Left hindlimb (tissue), 1 donor: ENCODE measurements at regions not wholly inside any gene's neighbourhood (a gene's known extent, or its start where the extent isn't known, plus 50 kb on each side); places are given as distances from the start of the nearest gene placed in this dataset.

Experiments
- DNase-seq: peaks from one replicate; pipeline ENCODE4 v3.0.0-alpha.2; 2018

GRCh38 chr17:36730095-36730808 lies 128.9 kb downstream of the MRM1 start:
- DNase-seq: no peak

GRCh38 chr17:36730857-36731490 lies 129.6 kb downstream of the MRM1 start:
- no peak for DNase-seq

DNA sequence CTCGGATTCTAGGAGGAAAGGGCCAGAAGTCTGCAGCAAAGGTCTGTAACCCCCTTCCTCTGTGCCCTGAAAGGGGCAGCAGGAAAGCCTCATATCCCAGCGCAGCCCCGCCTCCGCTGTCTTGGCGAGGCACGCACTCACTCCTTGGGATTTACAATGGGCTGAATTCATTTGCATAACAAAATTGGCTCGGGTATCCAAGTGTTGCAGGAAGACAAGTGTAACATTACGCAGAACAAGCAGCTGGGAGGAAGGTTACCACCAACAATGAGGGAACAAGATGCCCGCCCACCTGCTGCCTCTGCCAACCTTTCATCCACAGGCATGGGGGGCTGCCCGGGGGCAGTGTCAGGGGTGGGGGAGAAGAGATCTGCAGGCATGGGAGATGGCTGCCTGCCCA lies 130.4 kb downstream of the MRM1 start:
- DNase-seq: no peak

DNA sequence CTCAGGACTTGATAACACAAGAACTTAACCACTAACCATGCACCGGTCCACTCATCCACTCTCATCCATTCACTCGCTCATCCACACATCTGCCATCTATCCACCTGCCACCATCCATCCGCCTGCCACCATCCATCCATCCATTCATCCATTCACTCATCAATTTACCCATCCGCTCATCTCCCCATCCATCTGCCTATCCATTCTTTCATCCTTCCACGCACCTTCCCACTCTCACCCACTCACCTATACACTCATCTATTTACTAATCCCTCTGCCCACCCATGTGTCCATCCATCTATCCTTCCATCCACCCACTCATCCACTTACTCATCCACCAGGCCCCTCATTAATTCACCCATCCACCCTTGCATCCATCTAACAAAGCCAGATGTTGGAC lies 131.0 kb downstream of the MRM1 start:
- DNase-seq: no peak

DNA sequence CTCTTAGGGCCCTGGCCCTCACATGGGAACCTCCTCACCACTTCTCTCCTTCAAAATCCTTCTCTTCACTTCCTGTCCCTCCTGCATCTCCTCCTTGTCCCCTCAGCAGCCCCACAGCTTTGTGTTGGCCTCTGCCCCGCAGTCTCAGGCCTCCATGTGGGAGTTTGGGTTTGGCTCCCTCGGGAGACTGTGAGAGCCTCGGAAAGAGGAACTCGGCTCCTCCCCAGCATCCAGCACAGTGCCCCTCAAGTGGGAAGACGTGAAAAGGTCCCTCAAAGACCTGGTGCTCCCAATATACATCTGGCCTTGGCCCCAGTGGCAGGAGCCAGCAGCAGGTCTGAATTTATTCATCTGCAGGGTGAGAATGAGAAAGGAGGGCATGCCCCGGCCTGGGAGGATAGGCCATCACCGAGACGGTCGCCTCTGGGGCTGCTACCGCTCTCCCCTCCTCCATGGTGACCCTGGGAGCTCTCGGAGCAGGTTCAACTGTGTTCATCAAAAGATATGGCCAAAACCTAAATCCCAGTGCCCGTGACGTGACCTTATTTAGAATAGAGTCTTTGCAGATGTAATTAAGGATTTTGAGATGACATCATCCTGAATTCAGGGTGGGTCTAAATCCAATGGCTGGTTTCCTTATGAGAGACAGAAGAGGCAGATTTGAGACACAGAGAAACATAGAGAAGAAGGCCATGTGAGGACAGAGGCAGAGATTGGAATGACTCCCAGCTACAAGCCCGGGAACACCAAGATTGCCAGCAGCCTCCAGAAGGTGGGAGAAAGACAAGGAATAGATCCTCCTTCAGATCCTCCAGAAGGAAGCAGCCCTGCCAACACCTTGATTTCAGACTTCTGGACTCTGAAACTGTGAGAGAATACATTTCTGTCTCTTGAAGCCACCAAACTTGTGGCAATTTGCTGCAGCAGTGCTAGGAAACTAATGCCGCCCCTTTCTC lies 135.1 kb downstream of the MRM1 start:
- DNase-seq: no peak

GRCh38 chr17:36739208-36739607 lies 137.8 kb downstream of the MRM1 start:
- no peak for DNase-seq

DNA sequence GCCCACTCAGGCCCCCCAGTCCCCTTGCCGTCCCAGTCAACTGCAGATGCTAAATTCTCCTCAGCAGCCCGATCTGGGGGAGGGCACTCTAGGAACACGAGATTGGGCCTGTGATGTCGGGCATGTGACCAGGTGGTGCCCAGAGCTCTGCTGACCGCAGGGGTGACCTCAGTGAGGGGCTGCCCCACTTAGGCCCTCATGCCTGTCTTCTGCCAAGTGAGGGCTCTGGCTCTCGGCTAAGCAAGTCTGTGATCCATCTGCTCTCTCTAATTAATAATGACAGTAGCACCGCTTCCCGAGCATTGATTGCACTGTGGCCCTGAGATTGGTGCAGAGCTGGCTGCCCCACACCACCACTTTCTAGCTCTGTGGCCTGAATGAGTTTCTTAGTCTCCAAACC lies 138.8 kb downstream of the MRM1 start:
- no peak for DNase-seq

GRCh38 chr17:36741019-36741902 lies 139.9 kb downstream of the MRM1 start:
- DNase-seq: no peak

GRCh38 chr17:36742267-36743000 lies 141.1 kb downstream of the MRM1 start:
- no peak for DNase-seq

DNA sequence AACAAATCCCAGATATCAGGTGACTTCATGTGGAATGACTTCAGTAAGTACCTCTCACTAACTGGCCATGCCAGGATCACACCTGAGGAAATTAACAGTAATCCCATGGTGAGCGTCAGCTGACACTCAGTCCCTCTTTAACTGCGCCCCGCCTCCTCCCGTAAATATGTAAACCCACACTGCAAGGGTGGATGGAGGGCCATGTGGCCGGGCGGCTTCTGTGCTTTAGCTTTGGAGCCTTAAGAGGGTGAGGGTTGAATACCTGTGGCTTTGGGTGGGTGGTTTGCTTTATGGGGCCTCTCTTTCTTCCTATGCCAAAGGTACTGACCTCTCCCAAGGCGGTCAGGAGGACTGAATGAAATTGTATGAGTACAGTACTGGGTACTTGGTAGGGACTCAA lies 141.7 kb downstream of the MRM1 start:
- no peak for DNase-seq

DNA sequence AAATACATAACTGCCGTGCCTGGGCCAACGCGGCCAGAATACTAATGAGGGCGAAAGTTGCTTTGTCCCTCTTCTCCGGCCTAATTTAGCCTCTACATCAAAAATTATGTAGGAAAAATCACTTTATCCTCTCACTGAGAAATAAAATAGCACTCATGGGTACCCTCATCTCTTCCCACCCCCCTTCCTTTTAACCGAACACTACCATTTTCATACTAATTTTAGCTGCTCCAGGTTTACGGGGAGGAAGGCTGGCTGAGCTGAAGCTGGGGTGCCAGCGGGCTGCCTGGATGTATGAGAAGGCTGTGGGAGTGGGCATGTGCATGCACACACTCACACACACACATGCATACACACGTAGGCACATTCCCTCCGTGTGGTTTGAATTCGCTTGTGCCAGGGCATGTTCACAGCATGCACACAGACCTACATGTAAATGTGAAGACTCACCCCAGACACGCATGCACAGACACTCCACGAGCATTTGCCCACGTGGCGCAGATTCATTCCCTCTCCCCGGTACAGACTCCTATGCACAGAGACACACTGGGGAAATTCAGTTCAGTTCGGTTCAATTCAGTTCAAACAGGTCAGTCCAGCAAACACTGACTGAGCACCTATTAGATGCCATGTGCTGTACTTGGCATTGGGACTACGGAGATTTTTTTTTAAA lies 145.1 kb downstream of the MRM1 start:
- DNase-seq: no peak

DNA sequence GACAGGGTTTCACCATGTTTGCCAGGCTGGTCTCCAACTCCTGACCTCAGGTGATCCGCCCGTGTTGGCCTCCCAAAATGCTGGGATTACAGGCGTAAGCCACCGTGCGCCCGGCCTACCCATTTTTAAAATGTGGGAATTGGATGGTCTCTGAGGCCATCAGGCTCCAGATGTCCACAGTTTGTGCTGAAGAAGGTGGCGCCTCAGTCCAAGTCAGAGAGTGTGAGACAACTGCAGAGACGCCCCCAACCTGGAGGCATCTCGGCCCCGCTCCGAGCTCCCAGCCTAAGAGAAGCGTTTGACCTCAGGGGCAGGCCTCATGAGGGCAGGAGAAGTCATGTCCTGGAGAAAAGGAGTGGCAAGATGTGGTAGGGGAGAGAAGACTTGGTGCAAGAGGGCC lies 146.5 kb downstream of the MRM1 start:
- no peak for DNase-seq

- no peak for DNase-seq
Measured at GRCh38 chr17:36748272-36748671, 146.9 kb downstream of the MRM1 start.

DNA sequence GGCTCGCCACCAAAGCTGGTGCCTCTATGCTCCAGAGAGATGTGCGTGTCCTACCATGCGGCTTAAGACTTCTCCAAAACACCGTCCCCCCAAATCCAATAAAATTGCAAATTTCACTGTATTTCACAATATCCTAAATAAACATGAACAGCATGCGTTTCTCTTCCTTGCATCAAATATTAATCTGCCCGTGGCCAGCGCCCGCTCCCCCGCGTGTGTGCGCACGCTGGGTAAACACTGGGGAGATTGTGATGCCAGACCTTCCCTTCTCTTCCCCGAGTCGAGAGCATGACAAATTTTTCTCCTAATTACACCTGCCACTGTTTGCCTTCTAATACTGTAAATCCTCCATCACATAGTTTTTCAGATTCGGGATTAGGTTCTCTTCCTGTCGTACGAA lies 148.1 kb downstream of the MRM1 start:
- DNase-seq: no peak

- DNase-seq: no peak
Measured at GRCh38 chr17:36750316-36750885, 149.0 kb downstream of the MRM1 start.

- no peak for DNase-seq
Measured at GRCh38 chr17:36752096-36752888, 150.9 kb downstream of the MRM1 start.

- no peak for DNase-seq
Measured at GRCh38 chr17:36755586-36755985, 154.2 kb downstream of the MRM1 start.

DNA sequence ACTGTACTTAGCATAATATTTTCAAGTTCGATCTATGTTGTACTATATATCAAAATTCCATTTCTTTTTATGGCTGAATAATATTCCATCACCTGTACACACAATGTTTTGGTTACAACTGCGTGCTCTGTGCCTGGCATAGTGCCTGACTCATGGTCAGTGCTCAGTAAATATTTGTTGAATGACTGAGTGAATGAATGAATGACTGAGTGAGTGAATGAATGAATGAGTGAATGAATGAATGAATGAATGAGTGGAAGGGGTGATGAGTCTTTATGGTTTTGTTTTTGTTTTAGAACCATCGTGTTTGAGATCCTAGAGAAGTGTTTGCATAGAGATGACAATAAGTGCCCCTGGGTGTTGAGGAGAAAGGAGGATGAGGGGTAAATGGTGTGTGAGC lies 155.3 kb downstream of the MRM1 start:
- no peak for DNase-seq

DNA sequence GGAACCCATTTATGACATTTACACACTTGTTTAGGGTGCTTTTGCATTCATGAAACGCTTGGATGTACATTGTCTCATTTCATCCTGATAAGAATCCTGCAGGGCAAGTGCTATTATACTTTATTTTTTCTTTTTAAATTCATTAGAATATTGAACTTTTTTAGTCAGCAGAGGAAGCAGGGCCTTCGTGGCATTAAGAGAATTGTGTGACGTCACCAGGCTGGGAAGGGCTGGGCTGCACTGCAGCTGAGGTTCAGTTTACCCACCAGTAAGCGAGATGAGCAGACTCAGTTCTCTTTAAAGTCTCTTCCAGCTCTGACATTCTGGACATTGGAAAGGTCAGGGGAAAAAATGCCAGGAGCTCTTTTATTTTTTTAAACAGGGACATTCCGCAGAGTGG lies 159.0 kb downstream of the MRM1 start:
- DNase-seq: no peak
